ENCODE measurements at regions not wholly inside any gene's neighbourhood (a gene's known extent, or its start where the extent isn't known, plus 50 kb on each side); places are given as distances from the start of the nearest gene placed in this dataset.

GRCh38 chr15:96092186-96092585, 238.3 kb upstream of the NR2F2 start:
- no peak for TF ChIP-seq CTCF (IDR thresholded peaks at IDR 0.05)
- TF ChIP-seq POLR2AphosphoS5 (IDR thresholded peaks at IDR 0.05), result no peak
- TF ChIP-seq POLR2A (IDR thresholded peaks at IDR 0.05), result no peak
